Stromal cell of bone marrow (primary cell): ENCODE measurements at regions not wholly inside any gene's neighbourhood (a gene's known extent, or its start where the extent isn't known, plus 50 kb on each side); places are given as distances from the start of the nearest gene placed in this dataset.

Source experiments
- DNase-seq: peaks from one replicate; pipeline ENCODE4 v3.0.0-alpha.2; 2012; ENCODE audit warnings: low read depth

- no peak for DNase-seq
Measured at GRCh38 chr1:213649373-213649772, 338.4 kb upstream of the PROX1 start.

GRCh38 chr1:213650603-213651002 lies 337.2 kb upstream of the PROX1 start:
- DNase-seq, result no peak

GRCh38 chr1:213651077-213651476 lies 336.7 kb upstream of the PROX1 start:
- no peak for DNase-seq

GRCh38 chr1:213652109-213652508 lies 335.7 kb upstream of the PROX1 start:
- no peak for DNase-seq

- no peak for DNase-seq
Measured at GRCh38 chr1:213656039-213656438, 331.7 kb upstream of the PROX1 start.

GRCh38 chr1:213656503-213656902 lies 331.3 kb upstream of the PROX1 start:
- DNase-seq, result no peak

GRCh38 chr1:213657013-213657412 lies 330.8 kb upstream of the PROX1 start:
- DNase-seq, result no peak

GRCh38 chr1:213657879-213658278 lies 329.9 kb upstream of the PROX1 start:
- DNase-seq, result no peak

- no peak for DNase-seq
Measured at GRCh38 chr1:213658457-213658856, 329.3 kb upstream of the PROX1 start.

- DNase-seq, result no peak
Measured at GRCh38 chr1:213659580-213660547, 327.9 kb upstream of the PROX1 start.

- no peak for DNase-seq
Measured at GRCh38 chr1:213661302-213661701, 326.5 kb upstream of the PROX1 start.

GRCh38 chr1:213666113-213666512 lies 321.7 kb upstream of the PROX1 start:
- DNase-seq, result no peak

GRCh38 chr1:213666922-213667321 lies 320.9 kb upstream of the PROX1 start:
- DNase-seq, result no peak

- no peak for DNase-seq
Measured at GRCh38 chr1:213669512-213669911, 318.3 kb upstream of the PROX1 start.

GRCh38 chr1:213669964-213670691 lies 317.6 kb upstream of the PROX1 start:
- DNase-seq, result no peak

GRCh38 chr1:213670692-213671023 lies 317.1 kb upstream of the PROX1 start:
- DNase-seq, result no peak

- DNase-seq, result no peak
Measured at GRCh38 chr1:213675043-213675442, 312.7 kb upstream of the PROX1 start.

GRCh38 chr1:213676736-213677135 lies 311.0 kb upstream of the PROX1 start:
- DNase-seq, result no peak

GRCh38 chr1:213678348-213678747 lies 309.4 kb upstream of the PROX1 start:
- no peak for DNase-seq

GRCh38 chr1:213678753-213679152 lies 309.0 kb upstream of the PROX1 start:
- no peak for DNase-seq

GRCh38 chr1:213679153-213679552 lies 308.6 kb upstream of the PROX1 start:
- no peak for DNase-seq

- DNase-seq, result no peak
Measured at GRCh38 chr1:213680677-213681325, 307.0 kb upstream of the PROX1 start.
